Neural crest cell (in vitro differentiated cells): ENCODE measurements at regions not wholly inside any gene's neighbourhood (a gene's known extent, or its start where the extent isn't known, plus 50 kb on each side); places are given as distances from the start of the nearest gene placed in this dataset.

Source experiments
- DNase-seq: peaks from one replicate; pipeline ENCODE4 v3.0.0; 2021; ENCODE audit warnings: low read depth, mixed read lengths, low spot score
- H3K27ac Mint-ChIP-seq: one replicate; pipeline ENCODE4 v1.8.0; 2021; ENCODE audit warnings: mild to moderate bottlenecking, mixed read lengths; ENCODE audit not compliant: unreplicated experiment
- H3K27me3 Mint-ChIP-seq: 2 replicates; pipeline ENCODE4 v1.8.0; 2021; ENCODE audit warnings: low read depth, mild to moderate bottlenecking, mixed read lengths
- H3K36me3 Mint-ChIP-seq: 2 replicates; pipeline ENCODE4 v1.8.0; 2021; ENCODE audit warnings: low read depth, mild to moderate bottlenecking, mixed read lengths
- H3K4me1 Mint-ChIP-seq: 2 replicates; pipeline ENCODE4 v1.8.0; 2021; ENCODE audit warnings: mixed read lengths
- H3K4me3 Mint-ChIP-seq: one replicate; pipeline ENCODE4 v1.8.0; 2021; ENCODE audit warnings: mild to moderate bottlenecking, mixed read lengths
- H3K9me3 Mint-ChIP-seq: 2 replicates; pipeline ENCODE4 v1.8.0; 2021; ENCODE audit warnings: mixed read lengths
- TF ChIP-seq, protein P1 (sequence below): fragments of 200-600 bp; sonication (generic); conservative IDR thresholded peaks from 2 replicates; pipeline ENCODE4 v1.5.0; 2021; ENCODE audit warnings: antibody characterized with exemption, mild to moderate bottlenecking

DNA sequence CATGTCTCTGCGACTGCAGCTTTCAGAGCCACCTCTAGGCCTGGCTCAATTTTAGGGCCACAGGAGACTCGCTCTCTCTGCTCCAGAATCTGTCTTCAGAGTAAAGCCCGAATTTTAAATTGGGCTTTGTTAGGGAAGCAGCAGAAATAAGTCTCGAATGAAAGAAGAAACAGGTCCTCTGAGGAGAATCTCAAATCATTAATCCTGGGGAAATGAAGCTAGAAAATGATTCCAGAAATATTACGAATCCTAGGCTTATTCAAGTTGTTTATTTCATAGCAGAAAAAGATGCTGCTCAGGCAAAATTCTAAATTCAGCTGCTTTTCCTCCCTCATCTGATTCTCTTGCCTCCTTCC, 114.2 kb upstream of the THBS1 start:
- peaks cover 15% of the 10 kb centered on the region for H3K9me3 Mint-ChIP-seq
- no peaks in the 10 kb centered on the region for H3K36me3 Mint-ChIP-seq
- H3K27me3 Mint-ChIP-seq = no peaks in the 10 kb centered on the region
- no peak overlapping the region for H3K4me3 Mint-ChIP-seq
- TF ChIP-seq, protein P1, sequence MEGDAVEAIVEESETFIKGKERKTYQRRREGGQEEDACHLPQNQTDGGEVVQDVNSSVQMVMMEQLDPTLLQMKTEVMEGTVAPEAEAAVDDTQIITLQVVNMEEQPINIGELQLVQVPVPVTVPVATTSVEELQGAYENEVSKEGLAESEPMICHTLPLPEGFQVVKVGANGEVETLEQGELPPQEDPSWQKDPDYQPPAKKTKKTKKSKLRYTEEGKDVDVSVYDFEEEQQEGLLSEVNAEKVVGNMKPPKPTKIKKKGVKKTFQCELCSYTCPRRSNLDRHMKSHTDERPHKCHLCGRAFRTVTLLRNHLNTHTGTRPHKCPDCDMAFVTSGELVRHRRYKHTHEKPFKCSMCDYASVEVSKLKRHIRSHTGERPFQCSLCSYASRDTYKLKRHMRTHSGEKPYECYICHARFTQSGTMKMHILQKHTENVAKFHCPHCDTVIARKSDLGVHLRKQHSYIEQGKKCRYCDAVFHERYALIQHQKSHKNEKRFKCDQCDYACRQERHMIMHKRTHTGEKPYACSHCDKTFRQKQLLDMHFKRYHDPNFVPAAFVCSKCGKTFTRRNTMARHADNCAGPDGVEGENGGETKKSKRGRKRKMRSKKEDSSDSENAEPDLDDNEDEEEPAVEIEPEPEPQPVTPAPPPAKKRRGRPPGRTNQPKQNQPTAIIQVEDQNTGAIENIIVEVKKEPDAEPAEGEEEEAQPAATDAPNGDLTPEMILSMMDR = no peak
- no peak for DNase-seq
- H3K4me1 Mint-ChIP-seq = no peaks in the 10 kb centered on the region
- H3K27ac Mint-ChIP-seq = no peak overlapping the region

DNA sequence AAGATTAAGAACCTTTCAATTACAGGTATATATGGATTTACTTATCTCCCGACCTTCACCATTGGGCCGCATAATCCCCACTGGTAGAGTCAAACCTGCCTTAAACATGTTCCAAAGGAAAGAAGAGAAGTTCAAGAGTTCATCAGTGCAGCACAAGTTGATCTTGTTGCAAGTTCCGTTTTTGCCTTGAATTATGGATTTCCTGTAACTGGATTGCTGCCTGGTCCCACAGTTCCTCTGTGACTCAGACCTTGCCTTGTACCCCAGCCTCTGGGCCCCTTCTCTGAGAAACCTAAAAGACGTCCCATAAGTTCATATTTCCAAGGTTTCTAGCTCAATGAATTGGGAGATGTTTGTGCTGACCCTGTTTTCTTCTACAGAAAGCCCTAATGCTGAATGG, 112.5 kb upstream of the THBS1 start:
- no peak overlapping the region for H3K4me3 Mint-ChIP-seq
- DNase-seq = no peak
- TF ChIP-seq, protein P1 = no peak
- no peaks in the 10 kb centered on the region for H3K27me3 Mint-ChIP-seq
- H3K27ac Mint-ChIP-seq = no peak overlapping the region
- H3K36me3 Mint-ChIP-seq = no peaks in the 10 kb centered on the region
- H3K4me1 Mint-ChIP-seq = no peaks in the 10 kb centered on the region
- H3K9me3 Mint-ChIP-seq = peaks cover 11% of the 10 kb centered on the region

DNA sequence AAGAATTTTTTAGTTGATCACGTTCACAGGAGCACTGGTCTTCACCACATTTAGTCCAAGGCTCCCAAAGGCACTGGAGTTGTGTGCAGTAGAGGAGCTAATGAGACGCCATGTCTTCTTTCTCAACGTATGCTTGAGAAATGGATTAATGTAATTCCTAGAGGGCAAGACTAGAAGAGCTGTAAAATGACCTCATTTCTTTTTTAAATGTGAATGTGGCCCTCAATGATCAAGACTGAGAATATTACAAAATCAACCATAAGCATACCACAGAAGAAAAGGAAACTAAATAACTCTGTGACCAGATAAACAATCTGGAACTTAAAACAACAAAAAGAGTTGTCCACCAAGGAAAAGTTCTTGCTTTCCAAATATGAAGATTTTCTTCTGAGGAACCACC, 112.1 kb upstream of the THBS1 start:
- Mint-ChIP-seq H3K4me3 (no peak overlapping the region), H3K9me3 (peaks cover 7% of the 10 kb centered on the region), H3K27me3 (no peaks in the 10 kb centered on the region), H3K4me1 (no peaks in the 10 kb centered on the region), H3K27ac (no peak overlapping the region), H3K36me3 (no peaks in the 10 kb centered on the region)
- DNase-seq = no peak
- TF ChIP-seq, protein P1 = no peak

DNA sequence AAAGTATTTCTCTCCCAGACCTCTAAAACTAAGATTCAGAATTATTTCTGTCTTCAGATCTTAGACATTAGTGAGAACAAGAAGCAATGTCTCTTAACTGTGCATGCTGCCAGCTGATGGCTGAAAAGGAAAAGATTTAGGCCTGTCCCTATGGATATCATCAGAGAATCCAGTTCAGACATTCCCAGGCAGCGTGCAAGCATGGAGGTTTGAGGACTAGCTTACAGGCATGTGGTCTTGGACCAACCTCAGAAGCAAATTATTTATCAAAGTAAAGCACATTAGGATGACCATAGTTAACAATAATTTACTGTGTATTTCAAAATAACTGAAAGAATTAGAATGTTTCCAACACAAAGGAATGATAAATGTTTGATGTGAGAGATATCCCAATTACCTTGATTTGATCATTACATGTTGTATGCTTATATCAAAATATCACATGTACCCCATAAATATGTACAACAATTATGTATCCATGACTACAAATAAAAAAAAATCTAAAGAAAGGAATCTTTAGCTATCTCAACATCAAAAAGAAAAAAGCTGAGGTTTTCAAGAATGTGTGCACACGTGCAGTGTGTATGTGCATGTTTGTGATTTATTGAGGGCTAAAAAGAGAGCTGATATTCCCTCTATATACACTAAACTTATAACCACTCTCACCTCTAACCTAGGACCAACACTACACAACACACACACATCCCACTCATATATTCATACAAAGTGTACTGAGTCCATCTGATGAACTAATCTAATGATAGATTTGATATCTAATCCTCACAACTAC, 108.9 kb upstream of the THBS1 start:
- Mint-ChIP-seq H3K36me3 (no peaks in the 10 kb centered on the region), H3K9me3 (peaks cover 5% of the 10 kb centered on the region), H3K27ac (no peak overlapping the region), H3K4me1 (no peaks in the 10 kb centered on the region), H3K27me3 (no peaks in the 10 kb centered on the region), H3K4me3 (no peak overlapping the region)
- no peak for DNase-seq
- TF ChIP-seq, protein P1 = no peak

DNA sequence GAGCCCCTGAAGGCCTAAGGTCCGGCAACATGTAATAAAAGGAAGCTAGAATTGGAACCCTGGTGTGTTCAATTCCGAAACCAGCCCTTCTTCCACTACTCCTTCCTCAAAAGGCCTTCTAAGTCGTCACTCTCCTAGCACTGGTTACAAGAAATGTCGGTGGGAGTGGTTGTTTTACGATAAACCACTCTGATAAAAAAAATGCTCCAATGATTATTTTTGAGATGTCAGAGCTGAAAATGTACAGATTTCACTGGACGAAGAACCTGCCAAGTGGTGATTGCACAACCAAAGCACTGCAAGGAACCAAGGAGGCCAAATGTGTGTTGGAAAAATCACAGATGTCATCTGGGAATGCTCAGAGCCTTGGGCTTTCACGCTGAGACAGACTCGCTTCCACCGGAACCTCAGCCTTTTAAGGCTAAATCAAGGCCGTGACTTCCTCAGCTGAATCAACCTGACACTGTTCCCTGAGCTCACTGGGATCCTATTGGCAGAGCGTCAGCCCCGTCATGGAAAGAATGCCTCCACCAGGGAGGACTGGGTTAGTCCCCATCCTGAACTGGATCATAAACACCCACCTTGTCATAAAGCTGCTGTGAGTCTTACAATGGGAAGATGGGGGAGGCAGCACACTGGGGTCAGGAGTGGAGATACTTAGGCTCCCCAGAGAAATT, 108.1 kb upstream of the THBS1 start:
- peaks cover 5% of the 10 kb centered on the region for H3K9me3 Mint-ChIP-seq
- H3K27me3 Mint-ChIP-seq = no peaks in the 10 kb centered on the region
- no peaks in the 10 kb centered on the region for H3K36me3 Mint-ChIP-seq
- TF ChIP-seq, protein P1 = no peak
- DNase-seq = no peak
- no peak overlapping the region for H3K27ac Mint-ChIP-seq
- no peak overlapping the region for H3K4me3 Mint-ChIP-seq
- no peaks in the 10 kb centered on the region for H3K4me1 Mint-ChIP-seq
